ENCODE measurements at regions not wholly inside any gene's neighbourhood (a gene's known extent, or its start where the extent isn't known, plus 50 kb on each side); places are given as distances from the start of the nearest gene placed in this dataset.

- TF ChIP-seq CTCF (IDR thresholded peaks at IDR 0.05) (no peak), POLR2A (IDR thresholded peaks at IDR 0.05) (no peak)
Measured at GRCh38 chr2:142435847-142436246, 305.0 kb upstream of the LRP1B start.
